Adipocyte (in vitro differentiated cells): ENCODE measurements at regions not wholly inside any gene's neighbourhood (a gene's known extent, or its start where the extent isn't known, plus 50 kb on each side); places are given as distances from the start of the nearest gene placed in this dataset.

ENCODE experiments used
- DNase-seq: peaks from one replicate; pipeline ENCODE4 v3.0.0-alpha.2; 2015; ENCODE audit warnings: low read depth
- H3K27me3 ChIP-seq: replicated peaks from 2 replicates; pipeline ENCODE4 v1.7.0; 2013; ENCODE audit warnings: mild to moderate bottlenecking, low read length, moderate library complexity; ENCODE audit not compliant: control insufficient read depth, insufficient read depth
- H3K36me3 ChIP-seq: 2 replicates; pipeline ENCODE4 v1.7.0; 2013; ENCODE audit warnings: low read length, mild to moderate bottlenecking, moderate library complexity; ENCODE audit not compliant: control insufficient read depth, insufficient read depth, severe bottlenecking
- H3K4me1 ChIP-seq: 2 replicates; pipeline ENCODE4 v1.7.0; 2013; ENCODE audit warnings: mild to moderate bottlenecking, low read length, moderate library complexity; ENCODE audit not compliant: control insufficient read depth, insufficient read depth
- H3K4me3 ChIP-seq: 2 replicates; pipeline ENCODE4 v1.7.0; 2013; ENCODE audit warnings: mild to moderate bottlenecking, low read length, moderate library complexity
- H3K9ac ChIP-seq: 2 replicates; pipeline ENCODE4 v1.7.0; 2013; ENCODE audit warnings: mild to moderate bottlenecking, low read length, moderate library complexity
- H3K9me3 ChIP-seq: 2 replicates; pipeline ENCODE4 v1.7.0; 2013; ENCODE audit warnings: mild to moderate bottlenecking, low read length, moderate library complexity; ENCODE audit not compliant: control insufficient read depth

DNA sequence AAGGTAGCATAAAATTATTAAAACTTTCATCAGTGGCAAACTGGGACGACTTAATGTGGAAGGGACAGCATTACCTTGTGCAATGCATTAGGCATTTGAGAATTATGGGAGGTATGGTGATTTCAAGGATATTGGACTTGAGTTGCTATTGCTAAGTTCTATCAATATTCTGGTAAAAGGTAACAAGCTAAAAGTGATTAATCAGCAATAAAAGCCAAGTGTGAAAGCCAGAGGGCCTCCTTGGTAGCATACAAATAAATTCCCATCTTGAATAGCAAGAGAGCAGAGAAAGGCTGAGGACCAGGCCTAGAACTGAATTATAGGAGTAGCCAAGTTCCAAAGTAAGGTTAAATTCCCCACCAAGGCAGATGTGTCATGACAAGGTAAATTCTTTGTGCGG is 74.2 kb upstream of the KCNH7 start:
- Histone ChIP-seq H3K4me3 (no peak overlapping the region), H3K4me1 (no peaks in the 10 kb centered on the region), H3K9ac (no peak overlapping the region), H3K36me3 (no peaks in the 10 kb centered on the region), H3K27me3 (no peaks in the 10 kb centered on the region), H3K9me3 (no peaks in the 10 kb centered on the region)
- no peak for DNase-seq

DNA sequence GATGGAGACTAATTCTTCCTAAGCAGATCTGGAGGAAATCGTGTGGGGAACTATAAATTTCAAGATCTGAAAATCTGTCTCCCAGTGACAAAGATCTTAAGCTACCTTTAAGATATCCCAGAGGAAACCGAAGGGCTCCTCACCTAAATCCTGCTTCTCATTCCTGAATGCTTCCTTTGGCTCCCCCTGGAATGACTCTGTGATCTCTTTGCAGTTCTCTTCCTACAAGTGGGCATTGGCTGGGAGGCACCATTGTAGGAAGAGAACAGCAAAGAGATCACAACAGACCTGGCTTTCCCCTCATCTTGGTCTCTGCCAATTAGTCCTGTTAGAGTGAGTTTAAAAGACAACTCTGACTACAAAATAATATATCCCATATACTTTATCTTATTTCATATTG is 70.0 kb upstream of the KCNH7 start:
- H3K9me3 ChIP-seq = no peaks in the 10 kb centered on the region
- no peak overlapping the region for H3K4me3 ChIP-seq
- H3K4me1 ChIP-seq = no peaks in the 10 kb centered on the region
- no peak overlapping the region for H3K9ac ChIP-seq
- no peak for DNase-seq
- H3K36me3 ChIP-seq = no peaks in the 10 kb centered on the region
- no peaks in the 10 kb centered on the region for H3K27me3 ChIP-seq

DNA sequence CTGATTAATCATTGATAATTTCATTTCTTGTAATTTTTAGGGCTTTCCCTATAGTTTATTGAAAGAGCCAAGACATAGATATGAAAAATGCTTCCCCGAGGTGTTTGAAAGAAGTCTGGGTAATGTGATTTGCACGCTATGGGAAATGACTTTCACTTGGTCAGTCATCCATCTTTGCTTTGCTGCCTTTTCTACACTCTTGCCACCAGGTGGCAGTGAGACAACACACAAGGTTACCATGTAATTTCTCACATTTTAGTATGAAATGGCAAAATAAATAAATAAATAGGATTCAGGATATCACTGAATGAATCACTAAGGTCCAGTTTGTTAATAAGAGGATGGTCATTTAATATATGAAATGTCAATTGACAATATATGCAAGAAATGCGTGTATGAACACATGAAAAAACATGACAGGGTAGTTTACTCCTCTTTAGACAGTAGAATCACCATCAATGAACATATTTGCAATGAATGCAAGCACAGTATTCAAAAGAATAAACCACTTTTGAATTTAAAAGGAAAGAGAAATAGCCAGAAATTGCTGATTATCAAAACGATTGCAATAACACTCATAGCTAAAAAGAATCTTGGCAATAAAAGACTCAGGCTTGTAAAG is 52.2 kb upstream of the KCNH7 start:
- Histone ChIP-seq H3K9me3 (no peaks in the 10 kb centered on the region), H3K9ac (no peak overlapping the region), H3K27me3 (no peaks in the 10 kb centered on the region), H3K4me1 (no peaks in the 10 kb centered on the region), H3K36me3 (no peaks in the 10 kb centered on the region), H3K4me3 (peak overlapping the region; percentile 50)
- peak; percentile 83 for DNase-seq

DNA sequence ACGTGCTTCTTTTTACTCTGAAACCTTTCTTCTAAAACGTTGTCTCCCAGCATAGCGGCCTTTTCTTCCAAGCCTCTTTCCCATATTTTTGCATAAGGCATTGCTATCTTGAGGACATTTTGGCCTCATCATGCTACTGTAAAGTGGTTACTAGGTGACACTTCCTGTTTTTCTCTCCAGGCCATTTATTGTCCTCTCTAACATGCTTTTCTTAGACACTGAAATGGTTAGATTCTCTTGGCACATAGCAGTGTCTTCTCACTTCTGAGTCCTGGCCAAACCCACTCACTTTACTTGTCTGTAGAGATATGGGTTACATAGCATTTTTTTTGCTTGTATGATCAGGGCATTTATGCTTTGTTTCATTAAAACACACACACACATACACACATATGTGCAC is 50.1 kb upstream of the KCNH7 start:
- Histone ChIP-seq H3K36me3 (no peaks in the 10 kb centered on the region), H3K9me3 (no peaks in the 10 kb centered on the region), H3K4me1 (no peaks in the 10 kb centered on the region), H3K9ac (no peak overlapping the region), H3K4me3 (no peak overlapping the region), H3K27me3 (no peaks in the 10 kb centered on the region)
- no peak for DNase-seq
